Mesothelial cell of epicardium (in vitro differentiated cells): ENCODE measurements at regions not wholly inside any gene's neighbourhood (a gene's known extent, or its start where the extent isn't known, plus 50 kb on each side); places are given as distances from the start of the nearest gene placed in this dataset.

Experiments
- DNase-seq, 2 experiments: peaks; one replicate each; pipeline ENCODE4 v3.0.0; 2021; ENCODE audit warnings: low spot score in 2 of 2; ENCODE audit not compliant: unreplicated experiment in 2 of 2
- H3K27ac Mint-ChIP-seq: 2 replicates; pipeline ENCODE4 v1.8.0; 2021; ENCODE audit warnings: mixed read lengths
- H3K27me3 Mint-ChIP-seq: 2 replicates; pipeline ENCODE4 v1.8.0; 2021; ENCODE audit warnings: low read depth, mixed read lengths
- H3K36me3 Mint-ChIP-seq: 2 replicates; pipeline ENCODE4 v1.8.0; 2021; ENCODE audit warnings: mixed read lengths
- H3K4me1 Mint-ChIP-seq: 2 replicates; pipeline ENCODE4 v1.8.0; 2021; ENCODE audit warnings: mixed read lengths
- H3K4me3 Mint-ChIP-seq: 2 replicates; pipeline ENCODE4 v1.8.0; 2021; ENCODE audit warnings: mild to moderate bottlenecking, moderate library complexity, mixed read lengths
- H3K9me3 Mint-ChIP-seq: 2 replicates; pipeline ENCODE4 v1.8.0; 2021; ENCODE audit warnings: mixed read lengths
- CTCF ChIP-seq: fragments of 200-600 bp; sonication (generic); IDR thresholded peaks from one replicate; pipeline ENCODE4 v1.5.0; 2021; ENCODE audit warnings: antibody characterized with exemption; ENCODE audit not compliant: unreplicated experiment

GRCh38 chr1:90522432-90522831 is 194.7 kb downstream of the BARHL2 start:
- TF ChIP-seq CTCF = no peak
- Mint-ChIP-seq H3K9me3 (peaks cover 32% of the 10 kb centered on the region), H3K4me3 (no peak overlapping the region), H3K27me3 (peaks cover 8% of the 10 kb centered on the region), H3K4me1 (no peaks in the 10 kb centered on the region), H3K27ac (no peak overlapping the region), H3K36me3 (no peaks in the 10 kb centered on the region)
- DNase-seq = no peak

- Mint-ChIP-seq H3K36me3 (no peaks in the 10 kb centered on the region), H3K27ac (no peak overlapping the region), H3K27me3 (peaks cover 12% of the 10 kb centered on the region), H3K4me3 (no peak overlapping the region), H3K4me1 (no peaks in the 10 kb centered on the region), H3K9me3 (peaks cover 8% of the 10 kb centered on the region)
- no peak for TF ChIP-seq CTCF
- DNase-seq = no peak
Measured at GRCh38 chr1:90513956-90514355, 203.1 kb downstream of the BARHL2 start.

DNA sequence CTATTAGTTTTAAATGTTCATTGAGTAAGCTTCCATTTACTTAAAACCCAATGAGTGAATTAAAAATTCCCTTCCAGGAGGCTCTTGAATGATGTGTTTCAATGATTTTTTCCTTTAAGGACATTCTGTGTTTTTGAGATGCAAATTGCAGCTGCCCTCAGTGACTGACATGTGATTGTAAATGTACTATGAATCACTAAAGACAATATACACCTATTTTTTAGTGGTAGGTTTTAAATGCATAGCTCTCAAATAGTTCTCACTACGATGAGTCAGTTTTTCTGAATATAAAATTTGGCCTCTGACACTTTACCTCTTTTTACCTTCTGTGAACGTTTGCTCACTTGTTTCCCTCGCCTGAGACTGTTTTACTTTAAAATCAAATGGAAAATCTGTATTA is 204.7 kb downstream of the BARHL2 start:
- H3K4me1 Mint-ChIP-seq = no peaks in the 10 kb centered on the region
- H3K27ac Mint-ChIP-seq = no peak overlapping the region
- no peak for DNase-seq
- no peaks in the 10 kb centered on the region for H3K9me3 Mint-ChIP-seq
- no peak for TF ChIP-seq CTCF
- H3K27me3 Mint-ChIP-seq = peaks cover 11% of the 10 kb centered on the region
- no peak overlapping the region for H3K4me3 Mint-ChIP-seq
- H3K36me3 Mint-ChIP-seq = no peaks in the 10 kb centered on the region

DNA sequence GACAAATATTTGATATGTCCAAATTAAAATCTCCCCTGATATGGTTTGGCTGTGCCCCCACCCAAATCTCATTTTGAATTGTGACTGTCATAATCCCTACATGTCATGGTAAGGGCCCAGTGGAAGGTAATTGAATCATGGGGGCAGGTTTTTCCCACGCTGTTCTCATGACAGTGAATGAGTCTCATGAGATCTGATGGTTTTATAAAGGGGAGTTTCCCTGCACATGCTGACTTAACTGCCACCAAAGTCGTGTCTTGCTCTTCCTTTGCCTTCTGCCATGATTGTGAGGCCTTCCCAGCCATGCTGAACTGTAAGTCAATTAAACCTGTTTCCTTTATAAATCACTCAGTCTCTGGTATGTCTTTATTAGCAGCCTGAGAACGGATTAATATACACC is 207.0 kb downstream of the BARHL2 start:
- Mint-ChIP-seq H3K27me3 (peaks cover 5% of the 10 kb centered on the region), H3K4me1 (no peaks in the 10 kb centered on the region), H3K4me3 (no peak overlapping the region), H3K9me3 (no peaks in the 10 kb centered on the region), H3K36me3 (no peaks in the 10 kb centered on the region), H3K27ac (no peak overlapping the region)
- no peak for TF ChIP-seq CTCF
- no peak for DNase-seq

DNA sequence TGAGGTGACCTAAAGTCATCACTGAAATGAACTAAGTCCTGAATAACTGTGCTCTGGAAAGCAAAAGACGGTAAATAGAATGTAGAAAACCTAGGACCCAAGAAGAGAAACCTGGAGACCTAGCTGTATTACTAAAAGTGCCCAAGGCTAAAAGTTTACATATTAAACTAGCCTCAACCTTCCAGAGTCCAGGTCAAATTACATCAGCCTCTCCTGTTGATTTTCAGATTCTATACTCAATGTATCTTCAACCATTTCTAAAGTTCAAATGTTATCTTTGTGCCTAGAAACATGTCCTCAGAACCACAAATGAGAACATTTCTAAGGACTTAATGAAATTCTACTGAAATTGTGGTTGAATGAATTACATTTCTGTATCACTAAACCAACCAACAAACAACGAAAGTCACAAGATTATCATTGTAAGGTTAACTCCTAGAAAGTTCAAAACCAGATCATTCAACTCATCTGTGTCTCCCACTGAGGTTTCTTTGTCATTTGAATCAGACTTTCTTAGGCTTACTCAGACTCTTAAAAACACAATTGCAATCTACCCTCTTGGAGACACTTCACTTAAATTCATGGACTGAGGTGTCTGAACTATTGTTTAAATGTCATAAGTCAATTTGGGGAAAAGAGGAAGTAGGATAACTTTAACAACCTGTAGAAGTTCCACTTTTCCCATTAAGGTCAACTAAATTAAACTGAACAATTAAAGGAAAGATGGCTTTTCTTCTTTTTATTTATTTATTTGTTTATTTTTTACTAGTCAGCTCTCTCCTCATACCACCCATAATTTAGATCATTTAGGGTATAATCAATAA is 207.7 kb downstream of the BARHL2 start:
- H3K27ac Mint-ChIP-seq = no peak overlapping the region
- H3K4me3 Mint-ChIP-seq = no peak overlapping the region
- no peaks in the 10 kb centered on the region for H3K36me3 Mint-ChIP-seq
- DNase-seq = no peak
- peaks cover 5% of the 10 kb centered on the region for H3K27me3 Mint-ChIP-seq
- no peaks in the 10 kb centered on the region for H3K4me1 Mint-ChIP-seq
- no peaks in the 10 kb centered on the region for H3K9me3 Mint-ChIP-seq
- TF ChIP-seq CTCF = no peak
